ENCODE measurements at regions not wholly inside any gene's neighbourhood (a gene's known extent, or its start where the extent isn't known, plus 50 kb on each side); places are given as distances from the start of the nearest gene placed in this dataset.

DNA sequence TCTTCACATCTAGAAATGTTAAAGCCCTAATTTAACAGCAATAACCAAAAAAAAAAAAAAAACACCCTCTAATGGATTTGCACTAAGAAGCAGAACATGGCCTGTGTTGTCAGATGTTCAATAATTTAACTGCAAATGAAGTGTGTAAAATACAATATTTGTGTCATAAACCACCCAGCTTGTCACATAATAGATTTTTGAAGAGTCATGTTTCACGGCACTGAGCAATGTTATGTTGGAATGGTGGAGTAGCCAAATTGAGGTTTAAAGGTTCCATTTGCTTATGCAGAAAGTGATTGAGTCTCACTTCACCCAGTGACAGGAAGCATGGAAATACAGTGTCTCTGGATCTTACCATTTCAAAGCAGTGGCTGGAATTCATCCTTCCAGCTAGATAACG is 173.2 kb upstream of the XYLT1 start:
- Mint-ChIP-seq H3K27me3 (peaks cover 21% of the 10 kb centered on the region), H3K27ac (no peak overlapping the region)

DNA sequence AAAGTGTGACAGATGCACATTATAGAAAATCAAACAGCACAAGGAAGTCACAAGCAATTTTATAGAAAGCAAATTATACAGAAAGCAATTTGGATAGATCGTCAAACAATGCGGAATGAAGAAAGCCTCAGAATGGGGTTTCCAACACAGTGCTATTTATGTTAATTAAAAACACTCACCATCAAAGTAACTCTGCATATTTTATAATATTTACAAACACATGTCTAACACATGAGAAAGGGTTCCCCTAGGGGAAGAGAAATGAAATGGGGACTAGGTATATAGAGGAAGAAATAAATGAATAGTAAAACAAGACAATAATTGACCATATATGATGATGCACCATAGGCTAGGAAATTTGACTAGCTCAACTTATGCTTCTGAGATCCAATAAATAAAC is 171.2 kb upstream of the XYLT1 start:
- Mint-ChIP-seq H3K27ac (no peak overlapping the region), H3K4me3 (no peak overlapping the region), H3K27me3 (peaks cover 21% of the 10 kb centered on the region), H3K36me3 (ENCODE audit: low read depth) (no peaks in the 10 kb centered on the region), H3K4me1 (ENCODE audit: low read depth) (peaks cover 3% of the 10 kb centered on the region), H3K9me3 (peaks cover 14% of the 10 kb centered on the region)
- no peak for DNase-seq

More for the DNA sequence above, 173.2 kb upstream of the XYLT1 start:
- H3K36me3 Mint-ChIP-seq (ENCODE audit: low read depth) = no peaks in the 10 kb centered on the region
- no peak overlapping the region for H3K4me3 Mint-ChIP-seq
- DNase-seq = no peak
- no peaks in the 10 kb centered on the region for H3K4me1 Mint-ChIP-seq (ENCODE audit: low read depth)
- H3K9me3 Mint-ChIP-seq = peaks cover 4% of the 10 kb centered on the region

DNA sequence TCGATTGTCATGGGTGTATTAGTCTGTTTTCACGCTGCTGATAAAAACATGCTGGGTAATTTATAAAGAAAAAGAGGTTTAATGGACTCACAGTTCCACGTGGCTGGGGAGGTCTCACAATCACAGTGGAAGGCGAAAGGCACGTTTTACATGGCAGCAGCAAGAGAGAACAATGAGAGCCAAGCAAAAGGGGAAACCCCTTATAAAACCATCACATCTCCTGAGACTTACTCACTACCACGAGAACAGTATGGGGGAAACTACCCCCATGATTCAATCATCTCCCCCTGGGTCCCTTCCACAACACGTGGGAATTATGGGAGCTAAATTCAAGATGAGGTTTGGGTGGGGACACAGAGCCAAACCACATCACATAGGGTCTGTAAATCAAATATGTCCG is 167.4 kb upstream of the XYLT1 start:
- peaks cover 3% of the 10 kb centered on the region for H3K4me1 Mint-ChIP-seq (ENCODE audit: low read depth)
- peaks cover 17% of the 10 kb centered on the region for H3K27me3 Mint-ChIP-seq
- no peaks in the 10 kb centered on the region for H3K36me3 Mint-ChIP-seq (ENCODE audit: low read depth)
- H3K9me3 Mint-ChIP-seq = peaks cover 11% of the 10 kb centered on the region
- no peak overlapping the region for H3K27ac Mint-ChIP-seq
- no peak for DNase-seq
- no peak overlapping the region for H3K4me3 Mint-ChIP-seq

DNA sequence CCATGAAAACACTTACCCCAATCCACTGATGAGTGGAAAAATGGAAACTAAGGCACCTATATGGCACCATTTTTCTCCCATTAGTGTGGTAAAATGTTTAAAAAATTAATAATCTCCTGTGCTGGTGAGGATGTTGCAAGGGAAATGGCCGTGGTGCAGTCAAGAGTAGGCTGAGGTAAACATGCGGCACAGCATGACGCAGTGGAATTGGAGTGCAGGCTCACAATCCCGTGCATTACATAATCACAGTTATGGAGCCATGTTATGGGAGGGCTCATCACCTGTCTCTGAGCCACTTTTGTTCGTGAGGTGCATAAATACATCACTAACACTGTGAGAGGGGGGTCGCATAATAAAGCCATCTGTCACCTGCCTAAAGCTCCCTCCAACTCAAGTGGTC is 164.4 kb upstream of the XYLT1 start:
- DNase-seq = no peak
- no peak overlapping the region for H3K4me3 Mint-ChIP-seq
- H3K27ac Mint-ChIP-seq = no peak overlapping the region
- peaks cover 11% of the 10 kb centered on the region for H3K9me3 Mint-ChIP-seq
- peaks cover 3% of the 10 kb centered on the region for H3K4me1 Mint-ChIP-seq (ENCODE audit: low read depth)
- H3K36me3 Mint-ChIP-seq (ENCODE audit: low read depth) = no peaks in the 10 kb centered on the region
- peaks cover 15% of the 10 kb centered on the region for H3K27me3 Mint-ChIP-seq

DNA sequence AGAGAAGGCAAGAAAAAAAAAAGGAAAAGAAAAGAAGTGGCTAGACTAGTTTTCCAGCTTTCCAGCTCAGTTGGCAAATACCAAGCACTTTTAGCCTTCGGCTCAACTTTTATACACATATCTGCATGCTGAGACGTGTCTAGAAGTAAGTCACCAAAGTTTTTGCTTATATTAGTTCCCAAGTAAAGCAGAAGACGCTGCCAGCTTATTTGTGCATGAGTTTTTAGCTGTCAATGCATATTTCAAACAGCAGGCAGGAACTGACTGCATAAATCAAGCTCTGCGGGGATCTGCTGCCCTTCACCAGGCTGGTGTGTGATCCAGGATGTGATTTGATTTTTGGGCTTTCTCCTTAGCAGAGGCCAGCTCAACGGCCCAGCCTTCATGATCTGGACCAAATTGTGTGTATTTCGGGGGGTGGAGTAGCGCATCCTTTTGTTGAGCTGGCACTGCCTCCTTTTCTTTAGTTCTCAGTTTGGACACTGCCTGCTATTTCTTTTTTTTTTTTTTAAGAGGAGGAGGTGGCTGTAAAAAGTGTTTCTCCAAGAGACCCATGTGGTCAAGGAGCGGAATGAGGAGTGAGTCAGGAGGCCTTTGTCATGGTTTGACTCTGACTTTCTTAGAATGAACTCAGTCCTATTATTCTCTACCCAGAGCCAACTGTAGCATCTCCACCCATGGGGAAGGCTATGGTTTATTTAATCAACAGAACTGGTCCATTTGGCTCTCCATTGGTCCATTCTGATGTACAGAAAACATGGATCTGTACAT is 162.6 kb upstream of the XYLT1 start:
- no peak overlapping the region for H3K4me3 Mint-ChIP-seq
- H3K4me1 Mint-ChIP-seq (ENCODE audit: low read depth) = peaks cover 3% of the 10 kb centered on the region
- H3K36me3 Mint-ChIP-seq (ENCODE audit: low read depth) = no peaks in the 10 kb centered on the region
- peaks cover 8% of the 10 kb centered on the region for H3K9me3 Mint-ChIP-seq
- H3K27ac Mint-ChIP-seq = no peak overlapping the region
- no peak for DNase-seq
- peaks cover 20% of the 10 kb centered on the region for H3K27me3 Mint-ChIP-seq

DNA sequence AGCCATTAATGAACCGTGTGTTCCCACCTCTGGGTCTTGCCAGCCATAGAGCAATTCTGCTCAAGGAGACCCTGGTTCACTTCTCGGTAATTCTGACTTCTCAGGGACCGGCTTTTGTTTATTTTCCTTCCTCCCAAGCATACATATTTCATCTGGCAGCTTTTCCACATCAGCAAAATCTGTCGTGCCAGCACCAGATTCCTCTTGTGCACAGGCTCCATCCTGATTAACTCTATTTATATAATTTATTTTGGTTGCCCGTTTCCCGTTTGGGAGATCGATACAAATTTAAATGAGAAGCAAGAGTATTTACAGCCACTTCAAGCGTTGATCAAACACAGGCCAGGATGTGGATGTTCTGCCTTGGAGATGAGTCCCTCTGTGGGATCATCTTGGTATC is 161.9 kb upstream of the XYLT1 start:
- Mint-ChIP-seq H3K36me3 (ENCODE audit: low read depth) (no peaks in the 10 kb centered on the region), H3K4me1 (ENCODE audit: low read depth) (no peaks in the 10 kb centered on the region), H3K4me3 (no peak overlapping the region), H3K27me3 (peaks cover 20% of the 10 kb centered on the region), H3K27ac (no peak overlapping the region), H3K9me3 (peaks cover 2% of the 10 kb centered on the region)
- DNase-seq = no peak

DNA sequence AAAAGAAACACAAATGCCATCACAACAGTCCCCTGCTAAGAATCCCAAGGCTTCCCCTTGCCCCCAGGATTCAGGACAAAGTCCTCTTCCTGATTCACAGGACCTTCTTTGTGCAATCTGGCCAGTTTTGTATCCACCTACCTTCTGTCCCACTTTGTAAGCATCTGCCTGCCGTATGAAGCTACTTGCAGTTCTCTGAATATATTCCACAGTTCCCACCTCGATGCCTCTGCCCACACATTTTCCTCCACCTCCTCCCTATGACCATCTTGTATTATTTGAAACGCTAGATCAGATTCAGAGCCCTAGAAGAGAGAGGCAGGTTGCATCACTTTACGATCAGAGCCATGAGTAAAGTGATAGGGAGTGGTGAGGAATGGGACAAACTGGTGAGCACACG is 159.2 kb upstream of the XYLT1 start:
- Mint-ChIP-seq H3K27ac (no peak overlapping the region), H3K9me3 (peaks cover 8% of the 10 kb centered on the region), H3K36me3 (ENCODE audit: low read depth) (no peaks in the 10 kb centered on the region), H3K4me1 (ENCODE audit: low read depth) (no peaks in the 10 kb centered on the region), H3K4me3 (no peak overlapping the region), H3K27me3 (peaks cover 24% of the 10 kb centered on the region)
- DNase-seq = no peak

DNA sequence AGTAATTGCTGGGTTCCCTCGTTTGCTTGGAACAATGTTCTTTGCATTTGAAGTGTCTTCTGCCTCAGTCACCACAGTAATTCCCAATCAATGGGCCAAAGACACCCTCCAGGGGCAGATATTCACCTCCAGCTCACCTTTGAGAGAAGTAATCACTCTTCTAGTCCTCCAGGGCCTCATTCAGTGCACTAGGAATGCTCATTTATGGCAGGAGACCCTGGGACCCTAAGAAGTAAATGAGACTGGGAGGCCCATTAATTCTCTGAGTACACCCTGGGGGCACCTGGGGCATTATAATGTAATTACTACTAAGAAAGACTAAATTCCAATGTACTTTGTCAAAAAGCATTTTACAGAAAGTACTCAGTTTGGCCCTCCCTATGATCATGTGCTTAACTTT is 158.2 kb upstream of the XYLT1 start:
- Mint-ChIP-seq H3K9me3 (peaks cover 8% of the 10 kb centered on the region), H3K4me3 (no peak overlapping the region), H3K4me1 (ENCODE audit: low read depth) (no peaks in the 10 kb centered on the region), H3K27ac (no peak overlapping the region), H3K27me3 (peaks cover 24% of the 10 kb centered on the region), H3K36me3 (ENCODE audit: low read depth) (no peaks in the 10 kb centered on the region)
- DNase-seq = no peak

DNA sequence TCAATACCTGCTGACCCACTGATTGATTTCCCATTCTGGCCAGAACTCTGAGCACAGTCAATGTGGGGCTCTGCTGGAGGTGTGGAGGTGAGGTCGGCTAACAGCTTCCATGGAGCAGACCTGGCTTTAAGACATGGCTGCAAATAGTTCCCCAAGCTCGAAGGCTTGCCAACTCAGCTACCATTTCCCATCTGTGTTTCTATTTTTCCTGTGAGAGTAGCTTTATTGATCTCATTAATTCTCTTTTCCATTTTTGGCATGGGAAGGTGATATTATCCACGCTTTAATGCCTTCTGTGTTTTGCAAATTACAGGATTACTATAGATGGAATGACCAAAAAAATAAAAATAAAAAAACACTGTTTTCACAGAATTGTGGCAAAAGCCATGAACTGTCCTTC is 151.6 kb upstream of the XYLT1 start:
- H3K4me3 Mint-ChIP-seq = no peak overlapping the region
- H3K27ac Mint-ChIP-seq = no peak overlapping the region
- H3K36me3 Mint-ChIP-seq (ENCODE audit: low read depth) = no peaks in the 10 kb centered on the region
- H3K9me3 Mint-ChIP-seq = peaks cover 7% of the 10 kb centered on the region
- no peak for DNase-seq
- H3K4me1 Mint-ChIP-seq (ENCODE audit: low read depth) = no peaks in the 10 kb centered on the region
- H3K27me3 Mint-ChIP-seq = peaks cover 17% of the 10 kb centered on the region

DNA sequence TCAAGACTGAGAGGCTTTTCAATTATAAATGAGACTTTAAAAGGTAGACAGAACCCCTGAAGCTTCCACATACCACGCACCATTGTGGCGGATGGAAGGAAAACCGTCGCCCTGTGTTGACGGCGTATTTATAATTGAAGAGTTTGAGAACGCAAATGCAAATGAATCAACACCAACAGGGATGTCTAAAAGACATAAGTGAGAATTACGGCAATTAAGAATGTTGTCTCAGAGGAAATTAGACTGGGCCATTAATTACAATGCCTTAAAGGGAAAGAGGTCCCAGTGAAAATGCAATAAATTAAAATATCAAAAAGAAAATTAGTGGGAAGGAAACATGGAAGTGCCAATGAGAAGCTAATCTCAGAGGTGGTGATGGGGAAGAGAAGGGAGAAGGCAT is 148.5 kb upstream of the XYLT1 start:
- Mint-ChIP-seq H3K36me3 (ENCODE audit: low read depth) (no peaks in the 10 kb centered on the region), H3K27me3 (peaks cover 13% of the 10 kb centered on the region), H3K27ac (no peak overlapping the region), H3K9me3 (no peaks in the 10 kb centered on the region), H3K4me3 (no peak overlapping the region), H3K4me1 (ENCODE audit: low read depth) (no peaks in the 10 kb centered on the region)
- DNase-seq = no peak

DNA sequence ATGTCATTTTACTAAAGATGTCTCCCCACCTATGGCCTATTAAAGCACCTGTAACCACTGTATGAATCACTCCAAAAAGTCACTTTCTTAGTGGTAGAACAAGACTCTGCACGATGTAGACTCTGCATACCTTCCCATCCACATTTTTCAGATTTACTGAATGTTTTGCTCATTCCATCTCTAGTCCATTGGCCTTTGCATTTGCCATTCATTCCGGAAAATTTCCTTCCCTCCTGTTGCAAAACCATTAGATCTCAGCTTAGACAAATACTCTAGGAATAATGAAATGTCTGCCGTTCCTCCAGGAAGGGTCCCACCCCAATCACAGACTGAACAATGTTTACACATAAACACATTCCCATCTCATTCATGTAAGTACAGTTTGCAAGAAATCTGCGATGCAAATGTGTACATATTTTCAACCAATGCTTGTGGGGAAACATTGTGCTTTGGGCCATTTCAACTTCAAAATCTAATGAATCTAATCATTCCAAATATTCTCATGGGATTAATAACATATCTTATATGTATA is 146.3 kb upstream of the XYLT1 start:
- no peak for DNase-seq
- Mint-ChIP-seq H3K36me3 (ENCODE audit: low read depth) (no peaks in the 10 kb centered on the region), H3K9me3 (no peaks in the 10 kb centered on the region), H3K27ac (no peak overlapping the region), H3K4me1 (ENCODE audit: low read depth) (no peaks in the 10 kb centered on the region), H3K27me3 (peaks cover 21% of the 10 kb centered on the region), H3K4me3 (no peak overlapping the region)

DNA sequence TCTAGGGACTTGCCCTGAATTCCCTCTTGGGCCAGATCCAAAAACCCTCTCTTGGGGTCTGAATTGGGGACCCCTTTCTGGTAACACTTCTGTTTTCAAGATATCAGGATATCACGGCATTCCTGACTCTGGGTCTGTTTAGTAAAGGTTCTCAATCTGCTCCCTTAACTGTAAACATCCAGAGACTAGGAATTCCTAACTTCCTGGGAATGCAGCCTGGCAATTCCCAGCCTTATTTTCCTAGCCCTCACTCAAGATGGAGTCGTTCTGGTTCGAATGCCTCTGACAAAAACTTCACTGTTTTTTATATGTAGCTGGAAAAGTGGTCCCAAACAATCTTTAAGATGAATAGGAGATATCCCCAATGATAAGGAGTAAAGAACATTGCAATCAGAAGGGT is 141.6 kb upstream of the XYLT1 start:
- H3K27me3 Mint-ChIP-seq = peaks cover 27% of the 10 kb centered on the region
- no peak overlapping the region for H3K27ac Mint-ChIP-seq
- H3K9me3 Mint-ChIP-seq = no peaks in the 10 kb centered on the region
- H3K36me3 Mint-ChIP-seq (ENCODE audit: low read depth) = no peaks in the 10 kb centered on the region
- H3K4me3 Mint-ChIP-seq = no peak overlapping the region
- peaks cover 7% of the 10 kb centered on the region for H3K4me1 Mint-ChIP-seq (ENCODE audit: low read depth)
- DNase-seq = no peak

DNA sequence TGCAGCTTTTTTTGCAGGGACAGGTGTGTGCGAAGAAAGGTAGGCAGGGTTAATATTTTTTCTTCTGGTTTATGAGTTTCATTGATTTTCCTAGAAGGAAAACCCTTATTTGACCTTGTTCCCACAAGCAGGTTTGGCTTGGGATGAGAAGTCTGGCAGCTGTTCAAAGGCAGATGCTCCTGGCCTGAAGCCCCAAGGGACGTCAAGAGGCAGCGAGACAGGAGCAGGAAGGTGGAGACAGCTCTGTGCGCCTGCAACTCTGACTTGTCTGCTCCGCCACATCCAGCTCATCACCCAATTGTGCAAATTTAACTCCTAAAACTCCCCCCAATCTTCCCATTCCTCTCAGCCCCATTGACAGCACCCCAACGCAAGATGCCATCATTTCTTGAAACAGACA is 136.8 kb upstream of the XYLT1 start:
- Mint-ChIP-seq H3K36me3 (ENCODE audit: low read depth) (no peaks in the 10 kb centered on the region), H3K27me3 (peaks cover 29% of the 10 kb centered on the region), H3K4me3 (no peak overlapping the region), H3K9me3 (no peaks in the 10 kb centered on the region), H3K4me1 (ENCODE audit: low read depth) (peaks cover 24% of the 10 kb centered on the region), H3K27ac (no peak overlapping the region)
- no peak for DNase-seq

DNA sequence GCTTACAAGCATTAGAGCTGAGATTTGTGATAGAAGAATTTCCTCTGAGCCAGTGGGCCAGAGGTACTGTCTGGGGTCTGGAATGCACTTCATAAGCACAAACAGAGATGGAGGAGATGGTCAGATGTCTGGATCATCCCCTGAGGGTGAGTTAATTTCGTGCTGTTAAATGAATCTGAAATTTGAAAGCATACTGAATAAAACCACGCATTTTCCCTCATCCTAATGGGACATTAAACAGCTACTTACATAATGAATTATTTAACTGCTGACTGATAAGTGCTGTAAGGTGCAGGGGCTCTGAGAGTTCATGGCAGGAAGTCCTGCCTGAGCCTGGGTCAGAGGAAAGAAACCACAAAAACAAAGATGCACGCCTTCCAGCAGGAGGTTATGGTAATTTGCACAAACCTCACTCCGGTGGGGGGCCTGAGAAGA is 136.3 kb upstream of the XYLT1 start:
- Mint-ChIP-seq H3K9me3 (no peaks in the 10 kb centered on the region), H3K4me1 (ENCODE audit: low read depth) (peaks cover 24% of the 10 kb centered on the region), H3K27me3 (peaks cover 25% of the 10 kb centered on the region), H3K27ac (no peak overlapping the region), H3K36me3 (ENCODE audit: low read depth) (no peaks in the 10 kb centered on the region), H3K4me3 (no peak overlapping the region)
- DNase-seq = no peak

DNA sequence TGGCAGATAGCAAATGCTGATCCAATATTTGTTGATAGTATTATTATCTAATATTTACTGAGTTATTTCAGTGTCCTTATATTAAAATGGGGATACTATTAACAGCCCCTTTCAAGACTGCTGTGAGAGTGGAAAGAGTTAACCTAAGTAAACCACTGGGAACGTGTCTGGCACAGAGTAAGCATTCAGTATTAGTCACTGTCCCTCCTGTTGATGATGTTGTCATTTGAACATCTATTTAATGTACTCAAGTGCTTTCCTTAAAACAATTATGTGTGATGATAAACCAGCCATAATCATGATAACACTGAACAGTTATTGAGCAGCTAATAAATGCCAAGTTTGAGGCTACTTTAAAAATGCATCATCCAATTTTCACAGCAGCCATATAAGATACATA is 135.7 kb upstream of the XYLT1 start:
- Mint-ChIP-seq H3K4me3 (no peak overlapping the region), H3K27ac (no peak overlapping the region), H3K27me3 (peaks cover 24% of the 10 kb centered on the region), H3K9me3 (no peaks in the 10 kb centered on the region), H3K36me3 (ENCODE audit: low read depth) (no peaks in the 10 kb centered on the region), H3K4me1 (ENCODE audit: low read depth) (peaks cover 24% of the 10 kb centered on the region)
- no peak for DNase-seq
